ENCODE measurements at regions not wholly inside any gene's neighbourhood (a gene's known extent, or its start where the extent isn't known, plus 50 kb on each side); places are given as distances from the start of the nearest gene placed in this dataset.
"Not testable (repeated sequence)": the region's sequence is repeated elsewhere in the genome, so short reads cannot be mapped to it uniquely, and the experiment has no call there.

- no peaks in the 10 kb centered on the region for H3K36me3 ChIP-seq (ENCODE audit: insufficient read depth, low read length)
- H3K9ac ChIP-seq (ENCODE audit: low read depth, low read length) = no peak overlapping the region
- H3K4me1 ChIP-seq (ENCODE audit: control insufficient read depth, insufficient read depth, low read length) = no peaks in the 10 kb centered on the region
- peaks cover 3% of the 10 kb centered on the region for H3K9me3 ChIP-seq (replicated peaks; ENCODE audit: low read length)
- no peak overlapping the region for H3K4me3 ChIP-seq (ENCODE audit: low read length)
- H3K4me2 ChIP-seq (ENCODE audit: low read length) = no peak overlapping the region
- no peaks in the 10 kb centered on the region for H3K27me3 ChIP-seq (ENCODE audit: control insufficient read depth, insufficient read depth, low read length)
Measured at GRCh38 chr20:56710125-56710524, 81.0 kb downstream of the TFAP2C start.

- H3K9ac ChIP-seq (ENCODE audit: low read depth, low read length); H3K36me3 ChIP-seq (ENCODE audit: insufficient read depth, low read length); H3K4me1 ChIP-seq (ENCODE audit: control insufficient read depth, insufficient read depth, low read length); H3K9me3 ChIP-seq (replicated peaks; ENCODE audit: low read length); H3K4me2 ChIP-seq (ENCODE audit: low read length); H3K27me3 ChIP-seq (ENCODE audit: control insufficient read depth, insufficient read depth, low read length); H3K4me3 ChIP-seq (ENCODE audit: low read length): not testable (repeated sequence)
Measured at GRCh38 chr20:56710577-56710976, 81.5 kb downstream of the TFAP2C start.

- H3K4me3 ChIP-seq (ENCODE audit: low read length) = no peak overlapping the region
- no peak overlapping the region for H3K9ac ChIP-seq (ENCODE audit: low read depth, low read length)
- no peaks in the 10 kb centered on the region for H3K4me1 ChIP-seq (ENCODE audit: control insufficient read depth, insufficient read depth, low read length)
- peaks cover 3% of the 10 kb centered on the region for H3K9me3 ChIP-seq (replicated peaks; ENCODE audit: low read length)
- H3K4me2 ChIP-seq (ENCODE audit: low read length) = no peak overlapping the region
- no peaks in the 10 kb centered on the region for H3K36me3 ChIP-seq (ENCODE audit: insufficient read depth, low read length)
- no peaks in the 10 kb centered on the region for H3K27me3 ChIP-seq (ENCODE audit: control insufficient read depth, insufficient read depth, low read length)
Measured at GRCh38 chr20:56711018-56711417, 81.9 kb downstream of the TFAP2C start.

DNA sequence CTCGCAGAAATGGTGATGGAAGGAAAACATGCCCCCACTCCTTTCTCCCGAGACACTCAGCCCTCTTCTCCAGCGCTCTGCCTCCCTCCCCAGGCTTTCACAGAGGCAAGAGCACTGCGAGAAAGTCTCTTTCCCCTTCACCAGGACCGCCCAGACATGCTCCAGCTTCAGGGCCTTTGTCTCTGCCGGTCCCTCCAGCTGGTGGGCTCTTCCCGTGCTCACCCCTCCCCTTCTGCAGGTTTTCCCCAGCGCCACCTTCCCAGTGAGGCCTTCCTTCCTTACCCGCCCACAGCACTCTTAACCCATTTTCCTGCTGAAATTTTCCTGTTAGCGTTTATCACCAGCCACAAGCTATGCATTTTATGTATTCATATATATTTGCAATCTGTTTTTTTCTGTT is 86.2 kb downstream of the TFAP2C start:
- H3K9ac ChIP-seq (ENCODE audit: low read depth, low read length) = no peak overlapping the region
- H3K4me3 ChIP-seq (ENCODE audit: low read length) = no peak overlapping the region
- no peak overlapping the region for H3K4me2 ChIP-seq (ENCODE audit: low read length)
- no peaks in the 10 kb centered on the region for H3K36me3 ChIP-seq (ENCODE audit: insufficient read depth, low read length)
- peaks cover 3% of the 10 kb centered on the region for H3K9me3 ChIP-seq (replicated peaks; ENCODE audit: low read length)
- H3K4me1 ChIP-seq (ENCODE audit: control insufficient read depth, insufficient read depth, low read length) = no peaks in the 10 kb centered on the region
- H3K27me3 ChIP-seq (ENCODE audit: control insufficient read depth, insufficient read depth, low read length) = no peaks in the 10 kb centered on the region

GRCh38 chr20:56715902-56716519 is 86.9 kb downstream of the TFAP2C start:
- Histone ChIP-seq H3K4me3 (ENCODE audit: low read length) (no peak overlapping the region), H3K36me3 (ENCODE audit: insufficient read depth, low read length) (no peaks in the 10 kb centered on the region), H3K9ac (ENCODE audit: low read depth, low read length) (no peak overlapping the region), H3K4me1 (ENCODE audit: control insufficient read depth, insufficient read depth, low read length) (no peaks in the 10 kb centered on the region), H3K4me2 (ENCODE audit: low read length) (no peak overlapping the region), H3K9me3 (replicated peaks; ENCODE audit: low read length) (peaks cover 3% of the 10 kb centered on the region), H3K27me3 (ENCODE audit: control insufficient read depth, insufficient read depth, low read length) (no peaks in the 10 kb centered on the region)

DNA sequence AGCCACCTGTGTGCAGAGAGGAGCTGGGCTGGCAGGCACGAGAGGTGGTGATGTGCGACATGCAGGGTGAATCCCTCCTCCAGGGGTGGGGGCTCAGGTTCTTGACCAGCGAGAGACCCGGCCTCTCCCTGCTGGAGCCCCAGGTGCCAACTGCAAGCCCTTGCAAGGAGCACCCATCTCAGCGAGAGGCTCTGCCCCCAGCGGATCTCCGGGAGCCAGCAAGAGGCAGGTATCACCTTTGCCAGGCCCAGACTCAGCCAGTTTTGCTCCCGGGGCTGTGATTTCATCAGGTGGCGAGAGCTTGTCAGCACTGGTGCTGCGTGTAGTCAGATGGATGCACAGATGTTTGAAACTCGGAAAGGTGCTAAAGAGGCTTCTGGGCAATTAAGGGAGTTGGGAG is 87.7 kb downstream of the TFAP2C start:
- H3K9ac ChIP-seq (ENCODE audit: low read depth, low read length) = no peak overlapping the region
- H3K4me2 ChIP-seq (ENCODE audit: low read length) = no peak overlapping the region
- no peaks in the 10 kb centered on the region for H3K27me3 ChIP-seq (ENCODE audit: control insufficient read depth, insufficient read depth, low read length)
- H3K36me3 ChIP-seq (ENCODE audit: insufficient read depth, low read length) = no peaks in the 10 kb centered on the region
- H3K4me3 ChIP-seq (ENCODE audit: low read length) = no peak overlapping the region
- H3K9me3 ChIP-seq (replicated peaks; ENCODE audit: low read length) = peaks cover under 1% of the 10 kb centered on the region
- H3K4me1 ChIP-seq (ENCODE audit: control insufficient read depth, insufficient read depth, low read length) = no peaks in the 10 kb centered on the region

DNA sequence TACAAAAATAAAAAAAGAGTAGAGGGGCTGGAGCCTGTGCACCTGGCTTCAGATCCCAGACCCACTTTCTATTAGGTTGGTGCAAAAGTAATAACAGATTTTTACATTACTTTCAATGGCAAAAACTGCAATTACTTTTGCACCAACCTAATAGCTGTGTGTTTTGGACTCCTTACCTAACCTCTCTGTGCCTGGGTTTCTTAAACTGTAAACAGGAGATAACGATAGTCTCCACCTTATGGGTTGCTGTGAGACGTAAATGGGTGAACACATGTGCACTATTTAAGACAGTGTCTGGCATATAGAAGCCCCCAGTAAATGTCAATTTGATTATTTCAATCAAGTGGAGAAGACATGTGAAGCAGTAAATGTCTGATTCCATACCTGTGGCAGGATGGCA is 89.7 kb downstream of the TFAP2C start:
- Histone ChIP-seq H3K27me3 (ENCODE audit: control insufficient read depth, insufficient read depth, low read length) (no peaks in the 10 kb centered on the region), H3K4me1 (ENCODE audit: control insufficient read depth, insufficient read depth, low read length) (no peaks in the 10 kb centered on the region), H3K9me3 (replicated peaks; ENCODE audit: low read length) (peaks cover 10% of the 10 kb centered on the region), H3K9ac (ENCODE audit: low read depth, low read length) (no peak overlapping the region), H3K4me2 (ENCODE audit: low read length) (no peak overlapping the region), H3K4me3 (ENCODE audit: low read length) (no peak overlapping the region), H3K36me3 (ENCODE audit: insufficient read depth, low read length) (no peaks in the 10 kb centered on the region)

DNA sequence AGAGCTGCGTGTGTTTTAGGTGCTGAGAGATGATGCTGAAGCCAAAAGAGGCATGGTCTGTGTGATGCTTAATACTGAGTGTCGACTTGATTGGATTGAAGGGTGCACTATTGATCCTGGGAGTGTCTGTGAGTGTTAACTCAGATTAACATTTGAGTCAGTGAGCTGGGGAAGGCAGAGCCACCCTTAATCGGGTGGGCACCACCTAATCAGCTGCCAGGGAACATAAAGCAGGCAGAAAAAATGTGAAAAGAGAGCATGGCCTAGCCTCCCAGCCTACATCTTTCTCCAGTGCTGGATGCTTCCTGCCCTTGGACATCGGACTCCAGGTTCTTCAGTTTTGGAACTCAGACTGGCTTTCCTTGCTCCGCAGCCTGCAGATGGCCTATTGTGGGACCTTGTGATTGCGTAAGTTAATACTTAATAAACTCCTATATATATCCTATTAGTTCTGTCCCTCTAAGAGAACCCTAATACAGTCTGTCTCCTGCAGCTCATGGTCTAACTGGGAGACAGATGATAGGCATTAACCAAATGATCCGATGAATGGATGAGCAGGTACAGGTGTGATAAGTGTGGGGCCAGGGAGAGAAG is 91.6 kb downstream of the TFAP2C start:
- no peak overlapping the region for H3K9ac ChIP-seq (ENCODE audit: low read depth, low read length)
- H3K27me3 ChIP-seq (ENCODE audit: control insufficient read depth, insufficient read depth, low read length) = no peaks in the 10 kb centered on the region
- no peaks in the 10 kb centered on the region for H3K4me1 ChIP-seq (ENCODE audit: control insufficient read depth, insufficient read depth, low read length)
- no peak overlapping the region for H3K4me3 ChIP-seq (ENCODE audit: low read length)
- H3K36me3 ChIP-seq (ENCODE audit: insufficient read depth, low read length) = no peaks in the 10 kb centered on the region
- peaks cover 13% of the 10 kb centered on the region for H3K9me3 ChIP-seq (replicated peaks; ENCODE audit: low read length)
- no peak overlapping the region for H3K4me2 ChIP-seq (ENCODE audit: low read length)

- no peaks in the 10 kb centered on the region for H3K36me3 ChIP-seq (ENCODE audit: insufficient read depth, low read length)
- no peak overlapping the region for H3K4me2 ChIP-seq (ENCODE audit: low read length)
- H3K4me3 ChIP-seq (ENCODE audit: low read length) = no peak overlapping the region
- H3K27me3 ChIP-seq (ENCODE audit: control insufficient read depth, insufficient read depth, low read length) = no peaks in the 10 kb centered on the region
- H3K9me3 ChIP-seq (replicated peaks; ENCODE audit: low read length) = peaks cover 14% of the 10 kb centered on the region
- no peak overlapping the region for H3K9ac ChIP-seq (ENCODE audit: low read depth, low read length)
- no peaks in the 10 kb centered on the region for H3K4me1 ChIP-seq (ENCODE audit: control insufficient read depth, insufficient read depth, low read length)
Measured at GRCh38 chr20:56722042-56722441, 92.9 kb downstream of the TFAP2C start.

- H3K4me2 ChIP-seq (ENCODE audit: low read length) = no peak overlapping the region
- H3K27me3 ChIP-seq (ENCODE audit: control insufficient read depth, insufficient read depth, low read length) = no peaks in the 10 kb centered on the region
- peaks cover 14% of the 10 kb centered on the region for H3K9me3 ChIP-seq (replicated peaks; ENCODE audit: low read length)
- no peak overlapping the region for H3K9ac ChIP-seq (ENCODE audit: low read depth, low read length)
- no peaks in the 10 kb centered on the region for H3K4me1 ChIP-seq (ENCODE audit: control insufficient read depth, insufficient read depth, low read length)
- no peaks in the 10 kb centered on the region for H3K36me3 ChIP-seq (ENCODE audit: insufficient read depth, low read length)
- no peak overlapping the region for H3K4me3 ChIP-seq (ENCODE audit: low read length)
Measured at GRCh38 chr20:56723331-56723730, 94.2 kb downstream of the TFAP2C start.

GRCh38 chr20:56724241-56724757 is 95.2 kb downstream of the TFAP2C start:
- no peaks in the 10 kb centered on the region for H3K4me1 ChIP-seq (ENCODE audit: control insufficient read depth, insufficient read depth, low read length)
- no peaks in the 10 kb centered on the region for H3K27me3 ChIP-seq (ENCODE audit: control insufficient read depth, insufficient read depth, low read length)
- H3K4me3 ChIP-seq (ENCODE audit: low read length) = no peak overlapping the region
- no peak overlapping the region for H3K9ac ChIP-seq (ENCODE audit: low read depth, low read length)
- H3K36me3 ChIP-seq (ENCODE audit: insufficient read depth, low read length) = no peaks in the 10 kb centered on the region
- H3K9me3 ChIP-seq (replicated peaks; ENCODE audit: low read length) = peaks cover 14% of the 10 kb centered on the region
- H3K4me2 ChIP-seq (ENCODE audit: low read length) = no peak overlapping the region

GRCh38 chr20:56730003-56730402 is 100.9 kb downstream of the TFAP2C start:
- peaks cover 6% of the 10 kb centered on the region for H3K9me3 ChIP-seq (replicated peaks; ENCODE audit: low read length)
- H3K27me3 ChIP-seq (ENCODE audit: control insufficient read depth, insufficient read depth, low read length) = no peaks in the 10 kb centered on the region
- no peak overlapping the region for H3K4me2 ChIP-seq (ENCODE audit: low read length)
- no peaks in the 10 kb centered on the region for H3K4me1 ChIP-seq (ENCODE audit: control insufficient read depth, insufficient read depth, low read length)
- H3K4me3 ChIP-seq (ENCODE audit: low read length) = no peak overlapping the region
- no peaks in the 10 kb centered on the region for H3K36me3 ChIP-seq (ENCODE audit: insufficient read depth, low read length)
- no peak overlapping the region for H3K9ac ChIP-seq (ENCODE audit: low read depth, low read length)

All from skeletal muscle satellite cell (primary cell).